A673 (cell line): ENCODE measurements at regions not wholly inside any gene's neighbourhood (a gene's known extent, or its start where the extent isn't known, plus 50 kb on each side); places are given as distances from the start of the nearest gene placed in this dataset.

Source experiments
- CTCF ChIP-seq: fragments of 300-800, 200-600 bp; sonication (generic); conservative IDR thresholded peaks from 2 replicates; pipeline ENCODE4 v1.5.1; 2017; ENCODE audit warnings: low read depth, mild to moderate bottlenecking, antibody characterized with exemption, low read length, moderate library complexity, mixed read lengths
- EZH2 ChIP-seq: fragments of 200-600 bp; sonication (generic); IDR thresholded peaks from 2 replicates; pipeline ENCODE4 v1.6.1; 2017; ENCODE audit warnings: borderline replicate concordance, low read depth, mild to moderate bottlenecking, mixed read lengths, antibody characterized with exemption, low read length; ENCODE audit not compliant: poor library complexity, severe bottlenecking

GRCh38 chr14:76264384-76264783, 111.6 kb upstream of the ESRRB start:
- TF ChIP-seq CTCF (no peak), EZH2 (no peak)
